HepG2 (cell line): ENCODE measurements at regions not wholly inside any gene's neighbourhood (a gene's known extent, or its start where the extent isn't known, plus 50 kb on each side); places are given as distances from the start of the nearest gene placed in this dataset.
"Not testable (repeated sequence)": the region's sequence is repeated elsewhere in the genome, so short reads cannot be mapped to it uniquely, and the experiment has no call there.

Experiments
- ATAC-seq: fragments of 200-7000 bp; cut with Tn5 transposase; 3 replicates; pipeline ENCODE4 v1.9.1; 2020; ENCODE audit warnings: mild to moderate bottlenecking, moderate library complexity
- BruUV-seq: library from RNA; stranded (reverse); fragments of 400-500 nt; replicated peaks from 2 replicates; lab custom pipeline; 2021; lab: Mats Ljungman, UMichigan
- CTCF ChIA-PET: fragments of 300-600 bp; formaldehyde crosslinking; extraction: SDS; loops from one replicate; lab custom pipeline; 2021; ENCODE audit warnings: low total read pairs, inconsistent platforms, low intra/inter-chr PET ratio; lab: Yijun Ruan, JAX
- POLR2A ChIA-PET: fragments of 350-600 bp; sonication (Branson Sonifier 250); formaldehyde crosslinking; loops from one replicate; lab custom pipeline; 2020; ENCODE audit warnings: antibody characterized with exemption, inconsistent platforms; lab: Yijun Ruan, JAX
- DNase-seq: peaks from one replicate; pipeline ENCODE4 v3.0.0-alpha.2; 2015; ENCODE audit warnings: low spot score
- FAIRE-seq: peaks from 3 replicates; lab custom pipeline; 2011; peaks lifted over from hg19 to GRCh38; lab: Jason Lieb, UNC
- H2AFZ ChIP-seq: one replicate; pipeline ENCODE4 v1.6.1; 2011; ENCODE audit warnings: low read length, inconsistent platforms
- H3K27ac ChIP-seq: fragments of 300-600 bp; 3 replicates; pipeline ENCODE4 v1.8.0; 2011; ENCODE audit warnings: mixed run types, mild to moderate bottlenecking, mixed read lengths, low read length, inconsistent platforms; ENCODE audit not compliant: insufficient read depth; ENCODE audit errors: extremely low read length
- H3K27me3 ChIP-seq, 2 experiments: fragments of 200-600 bp in 1 of 2; 2 replicates in 1 of 2; 3 replicates in 1 of 2; pipeline versions ENCODE4 v1.6.0 to v1.8.0; 2011; ENCODE audit warnings: low read length in 2 of 2, mild to moderate bottlenecking in 2 of 2, moderate library complexity in 2 of 2, inconsistent platforms in 1 of 2; ENCODE audit not compliant: insufficient read depth in 2 of 2, control insufficient read depth in 1 of 2
- H3K36me3 ChIP-seq, 2 experiments: fragments of 200-600 bp in 1 of 2; replicated peaks in 1 of 2; 2 replicates in 1 of 2; 3 replicates in 1 of 2; pipeline versions ENCODE4 v1.5.1 to v1.8.0; 2011; ENCODE audit warnings: low read length in 2 of 2, inconsistent platforms in 1 of 2; ENCODE audit not compliant: insufficient read depth in 2 of 2, control insufficient read depth in 1 of 2
- H3K4me1 ChIP-seq: 2 replicates; pipeline ENCODE4 v1.5.1; 2012; ENCODE audit warnings: low read length, inconsistent platforms; ENCODE audit not compliant: insufficient read depth
- H3K4me2 ChIP-seq: 2 replicates; pipeline ENCODE4 v1.6.0; 2011; ENCODE audit warnings: low read depth, low read length, inconsistent platforms
- H3K4me3 ChIP-seq, 3 experiments: fragments of 200-600 bp in 1 of 3; sonication (generic), shearing (Covaris generic) in 1 of 3; replicated peaks in 1 of 3; 2 replicates each; pipeline ENCODE4 v1.5.1; 2011 to 2016; ENCODE audit warnings: low read length in 3 of 3, inconsistent platforms in 2 of 3, low read depth in 2 of 3, mild to moderate bottlenecking in 2 of 3, control low read depth in 1 of 3, mixed read lengths in 1 of 3; ENCODE audit not compliant: insufficient read depth in 1 of 3
- H3K79me2 ChIP-seq: one replicate; pipeline ENCODE4 v1.6.1; 2011; ENCODE audit warnings: low read length, inconsistent platforms; ENCODE audit not compliant: insufficient read depth
- H3K9ac ChIP-seq: 2 replicates; pipeline ENCODE4 v1.6.0; 2011; ENCODE audit warnings: mild to moderate bottlenecking, low read depth, low read length, inconsistent platforms; ENCODE audit not compliant: insufficient read depth
- H3K9me3 ChIP-seq: 2 replicates; pipeline ENCODE4 v1.5.1; 2012; ENCODE audit warnings: mild to moderate bottlenecking, low read length
- H4K20me1 ChIP-seq: 2 replicates; pipeline ENCODE4 v1.6.0; 2011; ENCODE audit warnings: inconsistent platforms, mild to moderate bottlenecking, low read length, moderate library complexity; ENCODE audit not compliant: insufficient read depth
- WGBS: methylation state at CpG from one replicate; pipeline ENCODE4 v1.1.6; 2017; ENCODE audit warnings: low lambda C conversion rate; 5-methylcytosine and 5-hydroxymethylcytosine counted together
- in situ Hi-C: cut with HindIII; loops from 2 replicates; pipeline ENCODE4 v1.10.0; 2017; ENCODE audit warnings: low pct_unique_long_range_greater_than_20kb; ENCODE audit not compliant: extremely low pct_ligation_motif_present
- intact Hi-C: fragments of 100-400 bp; cut with micrococcal nuclease; formaldehyde crosslinking; loops from one replicate; pipeline ENCODE4 v1.10.0; 2022; ENCODE audit not compliant: unreplicated experiment

DNA sequence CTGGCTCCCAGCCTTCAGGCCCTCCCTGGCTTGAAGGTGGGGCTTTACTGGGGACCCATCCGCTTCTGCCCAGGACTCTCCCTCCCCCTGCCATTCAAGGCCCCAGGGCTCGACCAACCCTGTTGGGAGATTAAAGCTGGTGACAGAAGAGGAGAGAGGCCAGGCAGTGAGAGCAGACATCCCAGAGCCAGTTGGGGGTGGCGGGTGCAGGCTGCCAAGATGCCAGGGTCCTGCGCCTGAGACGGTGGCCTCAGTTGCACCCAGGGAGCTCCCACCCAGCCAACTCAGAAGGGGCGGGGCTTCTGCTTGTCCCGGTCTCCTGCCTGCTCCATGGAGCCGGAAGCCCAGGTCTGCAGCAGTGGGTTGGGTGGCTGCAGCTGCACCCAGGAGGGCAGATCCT is 1370.8 kb downstream of the SPATA31A7 start:
- H3K9me3 ChIP-seq, H3K36me3 ChIP-seq, H3K4me2 ChIP-seq, FAIRE-seq, H4K20me1 ChIP-seq, BruUV-seq, H2AFZ ChIP-seq, intact Hi-C loops, CTCF ChIA-PET, H3K27ac ChIP-seq, ATAC-seq, H3K9ac ChIP-seq, H3K79me2 ChIP-seq, in situ Hi-C loops, H3K4me1 ChIP-seq, DNase-seq, H3K27me3 ChIP-seq, POLR2A ChIA-PET, H3K4me3 ChIP-seq: not testable (repeated sequence)
- WGBS, result 79% methylated on average over 3 of the region's 8 CpGs

DNA sequence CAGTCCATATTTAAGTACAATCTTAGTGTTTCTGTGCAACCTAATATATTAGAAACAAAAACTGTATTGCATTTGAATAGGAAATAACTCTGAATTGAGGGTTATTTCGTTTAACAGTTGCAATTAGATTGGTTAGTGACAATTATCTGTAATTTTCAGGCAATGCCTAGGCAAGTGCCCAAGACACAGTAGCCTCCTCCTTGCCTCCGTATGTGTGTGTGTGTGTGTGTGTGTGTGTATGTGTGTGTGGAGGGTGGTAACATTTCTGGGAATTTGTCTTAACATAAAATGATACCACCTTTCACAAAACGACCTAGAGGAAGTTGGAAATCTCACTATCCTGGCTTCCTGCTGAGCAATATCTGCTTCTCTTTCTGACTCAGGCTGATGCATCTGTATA is 1375.3 kb downstream of the SPATA31A7 start:
- H2AFZ ChIP-seq, H4K20me1 ChIP-seq, H3K4me1 ChIP-seq, H3K4me2 ChIP-seq, in situ Hi-C loops, H3K27ac ChIP-seq, H3K79me2 ChIP-seq, FAIRE-seq, H3K9me3 ChIP-seq, H3K9ac ChIP-seq, BruUV-seq, H3K36me3 ChIP-seq, POLR2A ChIA-PET, ATAC-seq, intact Hi-C loops, CTCF ChIA-PET, DNase-seq, H3K27me3 ChIP-seq, H3K4me3 ChIP-seq: not testable (repeated sequence)
- 0% methylated on average over 2 of the region's 3 CpGs for WGBS

DNA sequence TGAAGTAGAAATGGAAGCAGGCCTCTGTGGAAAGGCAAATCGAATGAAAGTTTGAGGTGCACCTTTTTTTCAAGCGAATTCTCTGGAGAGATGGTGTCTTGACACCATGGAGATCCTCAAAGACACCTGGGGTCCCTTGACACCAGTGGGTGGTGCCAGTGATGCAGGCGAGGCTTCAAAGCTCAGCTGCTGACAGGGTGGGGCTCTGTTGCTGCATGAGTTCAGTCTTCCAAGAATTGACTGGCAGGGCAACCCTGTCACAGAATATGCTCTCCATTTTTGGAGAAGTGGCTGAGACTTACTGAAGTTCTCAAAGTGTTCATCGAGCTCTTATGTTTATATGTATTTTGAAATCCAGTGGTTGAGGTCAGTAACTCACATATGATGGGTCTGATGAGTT is 1376.6 kb downstream of the SPATA31A7 start:
- not testable (repeated sequence) for FAIRE-seq

DNA sequence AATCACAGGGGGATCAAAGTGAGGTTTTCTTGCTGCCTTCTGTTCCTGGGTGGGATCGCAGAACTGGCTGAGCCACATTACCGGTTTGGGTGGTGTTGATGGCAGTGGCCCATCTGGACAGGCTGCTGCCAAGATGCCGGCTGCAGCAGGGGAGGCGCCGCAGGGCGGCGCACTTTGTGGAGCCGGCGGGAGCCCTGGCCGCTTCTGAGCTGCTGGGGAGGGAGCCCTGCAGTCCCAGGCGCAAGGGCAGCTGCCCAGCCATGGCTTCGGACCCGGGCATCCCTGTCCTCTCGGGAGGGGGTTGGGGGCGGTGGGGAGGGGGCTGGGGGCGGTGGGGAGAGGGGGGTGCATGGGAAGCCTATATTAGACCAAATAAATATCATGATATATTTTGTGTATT is 1407.3 kb downstream of the SPATA31A7 start:
- H3K9me3 ChIP-seq, H3K4me2 ChIP-seq, H3K79me2 ChIP-seq, H3K4me3 ChIP-seq, BruUV-seq, POLR2A ChIA-PET, H3K27ac ChIP-seq, CTCF ChIA-PET, H3K4me1 ChIP-seq, FAIRE-seq, H3K9ac ChIP-seq, H3K36me3 ChIP-seq, DNase-seq, H2AFZ ChIP-seq, H4K20me1 ChIP-seq, in situ Hi-C loops, ATAC-seq, H3K27me3 ChIP-seq, intact Hi-C loops: not testable (repeated sequence)
- no CpG with 5 or more reads among the region's 16 CpGs for WGBS

More for the DNA sequence above, 1376.6 kb downstream of the SPATA31A7 start:
- H3K4me1 ChIP-seq, CTCF ChIA-PET, POLR2A ChIA-PET, H2AFZ ChIP-seq, intact Hi-C loops, H4K20me1 ChIP-seq, H3K4me2 ChIP-seq, H3K4me3 ChIP-seq, H3K36me3 ChIP-seq, ATAC-seq, H3K9me3 ChIP-seq, H3K79me2 ChIP-seq, H3K27ac ChIP-seq, DNase-seq, BruUV-seq, in situ Hi-C loops, H3K9ac ChIP-seq, H3K27me3 ChIP-seq: not testable (repeated sequence)
- no CpG with 5 or more reads among the region's 4 CpGs for WGBS
